ENCODE measurements at regions not wholly inside any gene's neighbourhood (a gene's known extent, or its start where the extent isn't known, plus 50 kb on each side); places are given as distances from the start of the nearest gene placed in this dataset.

DNA sequence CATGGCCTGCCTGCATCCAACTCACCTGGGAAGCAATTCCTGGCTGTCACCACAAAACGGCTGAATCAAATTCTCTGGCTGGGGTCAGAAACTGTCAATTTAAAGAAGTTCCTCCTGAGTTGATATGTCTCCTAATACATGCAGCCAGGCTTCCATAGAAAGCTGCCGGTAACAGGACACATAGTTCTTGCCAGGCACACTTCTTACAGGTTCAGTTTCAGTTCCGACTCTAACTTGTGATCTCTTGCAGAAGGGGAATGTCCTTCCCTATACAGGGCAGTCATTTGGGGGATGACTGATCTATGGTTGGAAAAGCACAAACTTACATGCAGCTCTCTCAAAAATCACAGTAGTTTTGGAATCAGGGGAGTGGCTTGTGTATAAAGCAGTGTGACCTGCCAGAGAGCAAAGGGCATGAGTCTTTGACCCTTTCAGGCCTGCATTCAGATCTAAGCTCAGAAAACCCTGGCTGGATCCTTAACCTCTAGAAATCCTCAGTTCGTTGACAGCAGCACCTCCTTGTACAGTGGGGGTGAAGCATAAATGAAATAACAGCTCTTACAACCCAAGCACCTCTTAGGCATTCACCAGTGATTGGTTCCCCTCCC lies 195.6 kb downstream of the SCP2D1 start:
- DNase-seq: no peak
- CTCF ChIA-PET: interaction anchor here (1.4 kb wide), 1 partner anchor 10 kb away, joined by 4 read pairs; no protein-coding TSS in a partner anchor
- POLR2A ChIA-PET: no interaction called here
- H3K4me3 ChIP-seq (ENCODE audit: control insufficient read depth in 1 of 7, extremely low read depth in 1 of 7, insufficient read depth in 4 of 7, low read depth in 2 of 7, low read length in 6 of 7): no peak overlapping the region
- H3K9me3 ChIP-seq (ENCODE audit: control extremely low read depth in 1 of 5, control insufficient read depth in 4 of 5, insufficient read depth in 2 of 5, low read depth in 1 of 5, low read length in 4 of 5): no peaks in the 10 kb centered on the region
- H3K27ac ChIP-seq (ENCODE audit: insufficient read depth in 1 of 2, low read depth in 1 of 2, low read length in 2 of 2, poor library complexity in 1 of 2, severe bottlenecking in 2 of 2): no peak overlapping the region
- H3K36me3 ChIP-seq (ENCODE audit: control insufficient read depth in 4 of 4, insufficient read depth in 4 of 4, low read length in 3 of 4): no peaks in the 10 kb centered on the region
- 94% methylated on average over 2 of the region's 4 CpGs for WGBS (ENCODE audit: insufficient coverage)
- peaks cover 0 to 6% (median 0%) of the 10 kb centered on the region in 5 experiments for H3K27me3 ChIP-seq (replicated peaks in 2 of 5; ENCODE audit: control insufficient read depth in 4 of 5, insufficient read depth in 5 of 5, low read length in 4 of 5)
- peaks cover 0 to 3% (median 0%) of the 10 kb centered on the region in 4 experiments for H3K4me1 ChIP-seq (ENCODE audit: control extremely low read depth in 1 of 4, control insufficient read depth in 4 of 4, insufficient read depth in 4 of 4, low read length in 3 of 4)

DNA sequence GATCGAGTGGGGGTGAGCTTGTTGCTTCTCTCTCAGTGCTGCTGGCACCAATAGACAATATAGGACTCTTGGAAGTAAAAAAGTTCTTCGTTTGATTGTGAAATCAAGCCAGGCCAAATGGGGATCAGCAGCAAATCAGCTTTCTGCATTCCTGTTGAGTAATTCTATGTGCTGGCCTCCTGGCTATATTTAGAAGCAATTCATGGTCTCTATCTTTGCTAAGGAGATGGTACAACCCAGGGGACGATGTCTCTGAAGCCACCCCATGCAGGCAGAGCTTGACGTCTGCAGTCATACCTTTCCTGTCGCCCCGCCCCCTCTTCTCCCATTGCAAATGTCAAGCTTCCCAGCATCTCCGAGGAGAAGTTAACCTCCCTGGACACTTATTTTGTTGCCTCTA lies 199.1 kb downstream of the SCP2D1 start:
- Histone ChIP-seq H3K4me3 (ENCODE audit: control insufficient read depth in 1 of 7, extremely low read depth in 1 of 7, insufficient read depth in 4 of 7, low read depth in 2 of 7, low read length in 6 of 7) (no peak overlapping the region), H3K9me3 (ENCODE audit: control extremely low read depth in 1 of 5, control insufficient read depth in 4 of 5, insufficient read depth in 2 of 5, low read depth in 1 of 5, low read length in 4 of 5) (no peaks in the 10 kb centered on the region), H3K36me3 (ENCODE audit: control insufficient read depth in 4 of 4, insufficient read depth in 4 of 4, low read length in 3 of 4) (no peaks in the 10 kb centered on the region), H3K4me1 (ENCODE audit: control extremely low read depth in 1 of 4, control insufficient read depth in 4 of 4, insufficient read depth in 4 of 4, low read length in 3 of 4) (peaks cover 0 to 3% (median 0%) of the 10 kb centered on the region in 4 experiments), H3K27me3 (replicated peaks in 2 of 5; ENCODE audit: control insufficient read depth in 4 of 5, insufficient read depth in 5 of 5, low read length in 4 of 5) (no peaks in the 10 kb centered on the region), H3K27ac (ENCODE audit: insufficient read depth in 1 of 2, low read depth in 1 of 2, low read length in 2 of 2, poor library complexity in 1 of 2, severe bottlenecking in 2 of 2) (no peak overlapping the region)
- DNase-seq: no peak
- 93% methylated on average over 6 of the region's 7 CpGs for WGBS (ENCODE audit: insufficient coverage)
- ChIA-PET CTCF (no interaction called here), POLR2A (no interaction called here)

DNA sequence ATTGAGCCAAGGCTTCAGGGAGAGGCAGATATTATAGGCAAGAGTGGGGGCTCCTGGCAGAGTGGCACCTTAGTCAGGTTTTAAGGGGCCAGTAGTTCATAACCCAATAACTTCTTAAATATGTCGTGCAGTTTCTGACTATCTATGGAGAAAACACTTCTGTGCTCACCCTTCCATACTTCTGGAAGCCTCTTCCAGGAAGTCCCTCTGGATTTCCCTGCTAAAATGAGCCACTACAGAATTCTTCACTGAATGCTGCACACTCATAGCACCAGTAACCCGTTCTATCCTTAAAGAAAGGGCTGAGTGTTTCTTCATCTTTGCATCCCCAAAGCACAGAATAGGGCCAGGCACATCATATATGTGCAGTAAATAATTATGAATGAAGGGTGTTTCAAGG lies 198.5 kb upstream of the SLC24A3 start:
- H3K9me3 ChIP-seq (ENCODE audit: control extremely low read depth in 1 of 5, control insufficient read depth in 4 of 5, insufficient read depth in 2 of 5, low read depth in 1 of 5, low read length in 4 of 5): no peaks in the 10 kb centered on the region
- DNase-seq: no peak
- ChIA-PET POLR2A (no interaction called here), CTCF (interaction anchor here (1.0 to 1.1 kb wide), 2 partner anchors 11 to 14 kb away, joined by 3 read pairs; no protein-coding TSS in a partner anchor)
- no peaks in the 10 kb centered on the region for H3K36me3 ChIP-seq (ENCODE audit: control insufficient read depth in 4 of 4, insufficient read depth in 4 of 4, low read length in 3 of 4)
- H3K27ac ChIP-seq (ENCODE audit: insufficient read depth in 1 of 2, low read depth in 1 of 2, low read length in 2 of 2, poor library complexity in 1 of 2, severe bottlenecking in 2 of 2): no peak overlapping the region
- H3K27me3 ChIP-seq (replicated peaks in 2 of 5; ENCODE audit: control insufficient read depth in 4 of 5, insufficient read depth in 5 of 5, low read length in 4 of 5): no peaks in the 10 kb centered on the region
- WGBS (ENCODE audit: insufficient coverage): 100% methylated on average over 1 of the region's 2 CpGs
- H3K4me3 ChIP-seq (ENCODE audit: control insufficient read depth in 1 of 7, extremely low read depth in 1 of 7, insufficient read depth in 4 of 7, low read depth in 2 of 7, low read length in 6 of 7): no peak overlapping the region
- H3K4me1 ChIP-seq (ENCODE audit: control extremely low read depth in 1 of 4, control insufficient read depth in 4 of 4, insufficient read depth in 4 of 4, low read length in 3 of 4): peaks cover 0 to 3% (median 0%) of the 10 kb centered on the region in 4 experiments

DNA sequence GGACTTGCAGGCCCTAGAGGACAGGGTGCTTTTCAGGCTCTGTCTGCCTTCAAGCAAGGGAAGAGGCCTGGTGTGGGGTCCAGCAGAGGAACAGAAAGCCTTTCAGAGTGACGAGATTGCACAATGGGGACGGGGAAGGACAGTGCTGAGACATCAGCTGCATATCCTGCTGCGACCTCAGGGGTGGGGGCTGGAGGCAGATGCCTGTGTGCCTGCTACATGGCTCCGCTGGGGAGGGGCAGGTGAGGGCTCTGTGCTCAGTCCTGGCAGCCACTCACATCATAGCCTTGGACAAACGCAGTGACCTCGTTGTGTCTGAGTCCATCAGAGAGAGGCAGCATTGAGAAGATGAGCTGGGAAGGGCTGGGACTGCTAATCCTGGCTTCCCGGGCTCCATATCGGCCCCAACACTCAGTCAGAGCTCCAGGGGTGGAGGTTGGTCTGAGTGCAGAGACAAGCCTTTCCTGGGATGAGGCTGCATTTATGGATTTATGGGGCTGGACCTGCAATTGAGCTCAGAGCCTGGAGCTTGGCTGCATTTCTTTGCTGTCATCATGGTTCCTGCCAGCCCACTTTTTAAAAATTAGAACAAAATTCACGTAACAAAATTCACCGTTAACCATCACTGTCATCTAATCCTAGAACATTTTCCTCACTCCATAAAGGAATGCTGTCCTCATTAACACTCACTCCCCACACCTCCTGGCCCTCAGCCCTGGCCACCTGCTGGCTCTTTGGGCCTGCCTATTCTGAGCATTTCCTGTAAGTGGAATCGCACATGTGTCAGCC lies 196.9 kb upstream of the SLC24A3 start:
- ChIA-PET CTCF (interaction anchor here (1.1 to 1.2 kb wide), 2 partner anchors 10 to 12 kb away, joined by 3 read pairs; no protein-coding TSS in a partner anchor), POLR2A (no interaction called here)
- H3K9me3 ChIP-seq (ENCODE audit: control extremely low read depth in 1 of 5, control insufficient read depth in 4 of 5, insufficient read depth in 2 of 5, low read depth in 1 of 5, low read length in 4 of 5): no peaks in the 10 kb centered on the region
- DNase-seq: no peak
- H3K4me1 ChIP-seq (ENCODE audit: control extremely low read depth in 1 of 4, control insufficient read depth in 4 of 4, insufficient read depth in 4 of 4, low read length in 3 of 4): no peaks in the 10 kb centered on the region
- no peak overlapping the region for H3K27ac ChIP-seq (ENCODE audit: insufficient read depth in 1 of 2, low read depth in 1 of 2, low read length in 2 of 2, poor library complexity in 1 of 2, severe bottlenecking in 2 of 2)
- no peaks in the 10 kb centered on the region for H3K27me3 ChIP-seq (replicated peaks in 2 of 5; ENCODE audit: control insufficient read depth in 4 of 5, insufficient read depth in 5 of 5, low read length in 4 of 5)
- no peaks in the 10 kb centered on the region for H3K36me3 ChIP-seq (ENCODE audit: control insufficient read depth in 4 of 4, insufficient read depth in 4 of 4, low read length in 3 of 4)
- no peak overlapping the region for H3K4me3 ChIP-seq (ENCODE audit: control insufficient read depth in 1 of 7, extremely low read depth in 1 of 7, insufficient read depth in 4 of 7, low read depth in 2 of 7, low read length in 6 of 7)
- 88% methylated on average over 8 of the region's 11 CpGs for WGBS (ENCODE audit: insufficient coverage)

DNA sequence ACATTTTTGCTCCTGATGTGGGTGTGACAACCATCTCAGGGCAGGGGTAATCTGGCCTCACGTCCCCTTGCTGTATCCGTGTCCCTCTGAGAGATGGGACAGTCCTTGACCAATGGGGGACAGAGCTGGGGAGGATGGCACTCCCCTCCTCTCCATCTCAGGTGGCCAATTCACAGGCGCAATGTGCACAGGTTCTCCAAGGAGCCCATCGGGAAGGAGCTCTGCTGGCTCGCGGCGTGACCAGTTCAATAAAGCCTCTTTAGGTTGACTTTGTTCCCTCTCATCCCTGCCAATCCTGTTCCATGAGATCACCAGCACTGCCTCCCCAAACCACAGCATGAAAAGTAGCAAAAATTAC lies 196.3 kb upstream of the SLC24A3 start:
- 100% methylated on average over 5 of the region's 7 CpGs for WGBS (ENCODE audit: insufficient coverage)
- H3K4me3 ChIP-seq (ENCODE audit: control insufficient read depth in 1 of 7, extremely low read depth in 1 of 7, insufficient read depth in 4 of 7, low read depth in 2 of 7, low read length in 6 of 7): no peak overlapping the region
- no peak overlapping the region for H3K27ac ChIP-seq (ENCODE audit: insufficient read depth in 1 of 2, low read depth in 1 of 2, low read length in 2 of 2, poor library complexity in 1 of 2, severe bottlenecking in 2 of 2)
- H3K27me3 ChIP-seq (replicated peaks in 2 of 5; ENCODE audit: control insufficient read depth in 4 of 5, insufficient read depth in 5 of 5, low read length in 4 of 5): no peaks in the 10 kb centered on the region
- H3K9me3 ChIP-seq (ENCODE audit: control extremely low read depth in 1 of 5, control insufficient read depth in 4 of 5, insufficient read depth in 2 of 5, low read depth in 1 of 5, low read length in 4 of 5): no peaks in the 10 kb centered on the region
- ChIA-PET POLR2A (no interaction called here), CTCF (interaction anchor here (1.2 kb wide), 1 partner anchor 10 kb away, joined by 3 read pairs; no protein-coding TSS in a partner anchor)
- no peaks in the 10 kb centered on the region for H3K4me1 ChIP-seq (ENCODE audit: control extremely low read depth in 1 of 4, control insufficient read depth in 4 of 4, insufficient read depth in 4 of 4, low read length in 3 of 4)
- no peaks in the 10 kb centered on the region for H3K36me3 ChIP-seq (ENCODE audit: control insufficient read depth in 4 of 4, insufficient read depth in 4 of 4, low read length in 3 of 4)
- no peak for DNase-seq

DNA sequence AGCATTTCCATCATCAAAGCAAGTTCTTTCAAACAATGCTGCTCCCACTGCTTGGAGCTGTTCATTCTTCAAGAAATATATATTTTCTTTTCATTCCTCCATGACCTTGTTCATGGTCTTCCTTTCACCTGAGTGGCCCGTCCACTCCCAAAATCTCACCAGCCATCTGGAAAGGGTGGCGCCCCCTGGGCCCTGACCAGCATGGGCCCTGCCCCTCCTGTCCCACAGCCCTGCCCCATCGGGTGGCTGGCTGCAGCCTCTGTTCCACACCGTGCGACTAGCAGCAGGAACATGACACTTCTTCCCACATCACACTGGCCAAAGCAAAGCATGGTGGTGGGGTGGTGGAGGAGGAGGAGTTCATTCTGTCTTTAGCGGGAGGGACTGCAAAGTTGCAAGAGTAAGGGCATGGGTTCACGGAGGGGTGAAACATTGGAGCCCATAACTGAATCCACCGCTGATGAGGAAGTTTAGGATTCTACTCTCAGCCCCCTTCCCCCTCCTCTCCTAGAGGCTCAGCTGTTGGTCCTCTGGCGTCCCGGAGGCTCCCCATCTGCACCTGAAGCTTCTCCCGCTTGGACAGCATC lies 195.2 kb upstream of the SLC24A3 start:
- ChIA-PET CTCF (interaction anchor here (0.9 kb wide), 1 partner anchor 108 kb away, joined by 3 read pairs; no protein-coding TSS in a partner anchor), POLR2A (no interaction called here)
- Histone ChIP-seq H3K4me1 (ENCODE audit: control extremely low read depth in 1 of 4, control insufficient read depth in 4 of 4, insufficient read depth in 4 of 4, low read length in 3 of 4) (peaks cover 0 to 5% (median 0%) of the 10 kb centered on the region in 4 experiments), H3K27ac (ENCODE audit: insufficient read depth in 1 of 2, low read depth in 1 of 2, low read length in 2 of 2, poor library complexity in 1 of 2, severe bottlenecking in 2 of 2) (no peak overlapping the region), H3K27me3 (replicated peaks in 2 of 5; ENCODE audit: control insufficient read depth in 4 of 5, insufficient read depth in 5 of 5, low read length in 4 of 5) (no peaks in the 10 kb centered on the region), H3K9me3 (ENCODE audit: control extremely low read depth in 1 of 5, control insufficient read depth in 4 of 5, insufficient read depth in 2 of 5, low read depth in 1 of 5, low read length in 4 of 5) (no peaks in the 10 kb centered on the region), H3K36me3 (ENCODE audit: control insufficient read depth in 4 of 4, insufficient read depth in 4 of 4, low read length in 3 of 4) (no peaks in the 10 kb centered on the region), H3K4me3 (ENCODE audit: control insufficient read depth in 1 of 7, extremely low read depth in 1 of 7, insufficient read depth in 4 of 7, low read depth in 2 of 7, low read length in 6 of 7) (no peak overlapping the region)
- DNase-seq: no peak
- WGBS (ENCODE audit: insufficient coverage): 96% methylated on average over 6 of the region's 11 CpGs

DNA sequence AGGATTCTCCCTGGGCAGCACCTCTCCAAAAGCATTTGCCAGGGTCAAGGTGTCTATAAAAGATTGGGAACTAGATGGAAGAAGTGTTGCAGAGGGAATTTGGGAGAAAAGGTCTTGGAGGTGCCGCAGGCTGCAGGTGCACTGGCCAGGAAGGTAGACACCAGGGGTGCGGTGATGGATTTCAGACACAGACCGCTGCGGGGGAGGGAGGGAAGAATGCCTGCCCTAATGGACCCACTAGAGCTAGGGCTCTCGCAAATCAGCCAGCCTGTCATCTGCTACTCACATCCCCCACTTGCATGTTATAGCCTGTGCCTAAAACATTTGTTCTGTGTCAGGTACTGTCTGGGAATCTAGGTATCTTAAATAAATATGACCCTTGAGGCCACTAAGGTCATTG lies 193.6 kb upstream of the SLC24A3 start:
- Histone ChIP-seq H3K27ac (ENCODE audit: insufficient read depth in 1 of 2, low read depth in 1 of 2, low read length in 2 of 2, poor library complexity in 1 of 2, severe bottlenecking in 2 of 2) (no peak overlapping the region), H3K4me3 (ENCODE audit: control insufficient read depth in 1 of 7, extremely low read depth in 1 of 7, insufficient read depth in 4 of 7, low read depth in 2 of 7, low read length in 6 of 7) (no peak overlapping the region), H3K4me1 (ENCODE audit: control extremely low read depth in 1 of 4, control insufficient read depth in 4 of 4, insufficient read depth in 4 of 4, low read length in 3 of 4) (peaks cover 0 to 6% (median 0%) of the 10 kb centered on the region in 4 experiments), H3K36me3 (ENCODE audit: control insufficient read depth in 4 of 4, insufficient read depth in 4 of 4, low read length in 3 of 4) (no peaks in the 10 kb centered on the region), H3K27me3 (replicated peaks in 2 of 5; ENCODE audit: control insufficient read depth in 4 of 5, insufficient read depth in 5 of 5, low read length in 4 of 5) (no peaks in the 10 kb centered on the region), H3K9me3 (ENCODE audit: control extremely low read depth in 1 of 5, control insufficient read depth in 4 of 5, insufficient read depth in 2 of 5, low read depth in 1 of 5, low read length in 4 of 5) (no peaks in the 10 kb centered on the region)
- POLR2A ChIA-PET: no interaction called here
- no peak for DNase-seq
- CTCF ChIA-PET: no interaction called here
- no CpG with 5 or more reads among the region's 5 CpGs for whole genome bisulfite sequencing (ENCODE audit: insufficient coverage)

Data from common myeloid progenitor, CD34-positive (primary cell).